ENCODE measurements at regions not wholly inside any gene's neighbourhood (a gene's known extent, or its start where the extent isn't known, plus 50 kb on each side); places are given as distances from the start of the nearest gene placed in this dataset.

DNA sequence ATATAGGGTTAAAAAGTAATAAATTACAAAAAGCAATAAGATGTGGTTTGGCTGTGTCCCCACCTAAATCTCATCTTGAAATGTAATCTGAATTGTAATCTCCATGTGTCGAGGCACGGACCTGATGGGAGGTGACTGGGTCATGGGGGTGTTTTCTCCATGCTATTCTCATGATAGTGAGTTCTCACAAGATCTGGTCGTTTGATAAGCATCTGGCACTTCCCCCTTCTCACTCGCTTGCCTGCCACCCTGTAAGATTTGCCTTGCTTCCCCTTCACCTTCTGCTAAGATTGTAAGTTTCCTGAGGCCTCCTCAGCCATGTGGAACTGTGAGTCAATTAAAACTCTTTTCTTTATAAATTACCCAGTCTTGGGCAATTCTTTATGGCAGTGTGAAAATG is 577.4 kb downstream of the TBC1D4 start:
- TF ChIP-seq, protein P1, sequence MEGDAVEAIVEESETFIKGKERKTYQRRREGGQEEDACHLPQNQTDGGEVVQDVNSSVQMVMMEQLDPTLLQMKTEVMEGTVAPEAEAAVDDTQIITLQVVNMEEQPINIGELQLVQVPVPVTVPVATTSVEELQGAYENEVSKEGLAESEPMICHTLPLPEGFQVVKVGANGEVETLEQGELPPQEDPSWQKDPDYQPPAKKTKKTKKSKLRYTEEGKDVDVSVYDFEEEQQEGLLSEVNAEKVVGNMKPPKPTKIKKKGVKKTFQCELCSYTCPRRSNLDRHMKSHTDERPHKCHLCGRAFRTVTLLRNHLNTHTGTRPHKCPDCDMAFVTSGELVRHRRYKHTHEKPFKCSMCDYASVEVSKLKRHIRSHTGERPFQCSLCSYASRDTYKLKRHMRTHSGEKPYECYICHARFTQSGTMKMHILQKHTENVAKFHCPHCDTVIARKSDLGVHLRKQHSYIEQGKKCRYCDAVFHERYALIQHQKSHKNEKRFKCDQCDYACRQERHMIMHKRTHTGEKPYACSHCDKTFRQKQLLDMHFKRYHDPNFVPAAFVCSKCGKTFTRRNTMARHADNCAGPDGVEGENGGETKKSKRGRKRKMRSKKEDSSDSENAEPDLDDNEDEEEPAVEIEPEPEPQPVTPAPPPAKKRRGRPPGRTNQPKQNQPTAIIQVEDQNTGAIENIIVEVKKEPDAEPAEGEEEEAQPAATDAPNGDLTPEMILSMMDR (IDR thresholded peaks at IDR 0.05) = no peak
- TF ChIP-seq POLR2AphosphoS5 (IDR thresholded peaks at IDR 0.05) (no peak), POLR2A (IDR thresholded peaks at IDR 0.05) (no peak)

Measured in breast epithelium (tissue), 3 donors.